ENCODE measurements at regions not wholly inside any gene's neighbourhood (a gene's known extent, or its start where the extent isn't known, plus 50 kb on each side); places are given as distances from the start of the nearest gene placed in this dataset.

DNA sequence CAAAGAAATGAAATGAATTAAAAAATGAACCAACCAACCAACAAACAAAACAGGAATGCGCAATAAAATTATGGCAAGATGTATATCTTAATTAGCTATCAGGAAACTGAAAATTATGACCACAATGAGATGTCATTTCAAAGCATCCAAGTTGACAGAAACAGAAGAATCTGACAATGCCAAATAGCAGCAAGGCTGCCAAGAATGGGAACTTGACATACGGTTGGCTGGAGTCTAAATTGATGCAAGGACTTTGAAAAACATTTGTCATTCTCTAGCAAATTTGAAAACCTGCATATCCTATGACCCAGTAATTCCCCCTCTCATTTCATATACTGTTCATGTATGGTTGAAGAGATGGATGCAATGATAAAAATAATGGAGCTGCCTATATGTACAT lies 1262.6 kb downstream of the TBC1D22A start:
- H3K9me3 Mint-ChIP-seq: peaks cover 5 to 10% (median 6%) of the 10 kb centered on the region in 3 donors
- Histone ChIP-seq H3K4me1 (ENCODE audit: control insufficient read depth in 1 of 2, extremely low read depth in 1 of 2, insufficient read depth in 2 of 2, low read length in 2 of 2) (no peaks in the 10 kb centered on the region), H3K4me3 (ENCODE audit: control insufficient read depth in 1 of 2, extremely low read depth in 1 of 2, low read length in 1 of 2) (no peak overlapping the region), H3K27ac (ENCODE audit: low read length) (no peak overlapping the region), H3K9me3 (peaks cover 3% of the 10 kb centered on the region), H3K27me3 (replicated peaks in 1 of 2; ENCODE audit: control insufficient read depth in 2 of 2, extremely low read depth in 1 of 2, insufficient read depth in 2 of 2, low read length in 1 of 2) (peaks cover 0 to 2% of the 10 kb centered on the region in 2 experiments), H3K36me3 (ENCODE audit: control insufficient read depth in 2 of 2, extremely low read depth in 1 of 2, insufficient read depth in 1 of 2, low read length in 1 of 2) (no peaks in the 10 kb centered on the region)
- no CpG with 5 or more reads among the region's 2 CpGs for WGBS (ENCODE audit: insufficient coverage)
- ChIA-PET POLR2A (no interaction called here), CTCF (no interaction called here)
- H3K36me3 Mint-ChIP-seq: no peaks in the 10 kb centered on the region
- H3K4me1 Mint-ChIP-seq: no peaks in the 10 kb centered on the region
- ATAC-seq (replicated peaks in 1 of 4) (no peak), DNase-seq (no peak)
- no peak overlapping the region for H3K4me3 Mint-ChIP-seq
- no peak overlapping the region for H3K27ac Mint-ChIP-seq
- H3K27me3 Mint-ChIP-seq: peaks cover 3 to 10% of the 10 kb centered on the region in 2 donors

GRCh38 chr22:48021991-48022401 lies 1259.5 kb downstream of the TBC1D22A start:
- no peak for ATAC-seq (replicated peaks in 1 of 4)
- Histone ChIP-seq H3K4me3 (ENCODE audit: control insufficient read depth in 1 of 2, extremely low read depth in 1 of 2, low read length in 1 of 2) (no peak overlapping the region), H3K36me3 (ENCODE audit: control insufficient read depth in 2 of 2, extremely low read depth in 1 of 2, insufficient read depth in 1 of 2, low read length in 1 of 2) (no peaks in the 10 kb centered on the region), H3K27me3 (replicated peaks in 1 of 2; ENCODE audit: control insufficient read depth in 2 of 2, extremely low read depth in 1 of 2, insufficient read depth in 2 of 2, low read length in 1 of 2) (peaks cover 0 to 14% of the 10 kb centered on the region in 2 experiments), H3K9me3 (peaks cover 3% of the 10 kb centered on the region), H3K4me1 (ENCODE audit: control insufficient read depth in 1 of 2, extremely low read depth in 1 of 2, insufficient read depth in 2 of 2, low read length in 2 of 2) (no peaks in the 10 kb centered on the region), H3K27ac (ENCODE audit: low read length) (no peak overlapping the region)
- H3K27ac Mint-ChIP-seq: no peak overlapping the region
- POLR2A ChIA-PET: no interaction called here
- no peak for DNase-seq
- peaks cover 22 to 27% (median 22%) of the 10 kb centered on the region in 3 donors for H3K9me3 Mint-ChIP-seq
- H3K36me3 Mint-ChIP-seq: peaks cover 3% of the 10 kb centered on the region
- CTCF ChIA-PET: no interaction called here
- no peaks in the 10 kb centered on the region for H3K4me1 Mint-ChIP-seq
- no peak overlapping the region for H3K4me3 Mint-ChIP-seq
- 69% methylated on average over 2 of the region's 4 CpGs for WGBS (ENCODE audit: insufficient coverage)
- peaks cover 24 to 30% of the 10 kb centered on the region in 2 donors for H3K27me3 Mint-ChIP-seq

DNA sequence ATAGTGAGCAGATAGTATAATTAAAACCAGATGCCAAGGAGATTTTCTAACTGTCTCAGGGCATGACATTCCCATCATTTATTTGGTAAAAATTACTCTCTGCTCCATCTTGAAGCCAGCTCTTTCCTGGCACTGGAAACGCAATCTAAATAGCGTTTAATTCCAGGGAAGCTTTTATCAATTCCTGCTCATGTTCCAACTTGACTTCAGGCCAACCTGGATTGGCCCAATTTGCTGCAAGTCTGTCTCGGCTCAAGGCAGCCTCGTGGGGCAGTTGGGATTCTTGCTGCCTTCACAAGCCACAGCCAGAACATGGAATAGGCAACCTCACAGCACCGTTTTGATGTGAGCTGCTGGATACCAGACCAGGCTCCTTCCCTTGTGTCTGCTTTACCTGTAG lies 1255.9 kb downstream of the TBC1D22A start:
- Mint-ChIP-seq H3K27ac (no peak overlapping the region), H3K9me3 (peaks cover 22 to 27% (median 22%) of the 10 kb centered on the region in 3 donors), H3K27me3 (peaks cover 33 to 36% of the 10 kb centered on the region in 2 donors), H3K4me1 (no peaks in the 10 kb centered on the region), H3K36me3 (peaks cover 3% of the 10 kb centered on the region), H3K4me3 (no peak overlapping the region)
- no peak for ATAC-seq (replicated peaks in 1 of 4)
- Histone ChIP-seq H3K9me3 (peaks cover 3% of the 10 kb centered on the region), H3K27me3 (replicated peaks in 1 of 2; ENCODE audit: control insufficient read depth in 2 of 2, extremely low read depth in 1 of 2, insufficient read depth in 2 of 2, low read length in 1 of 2) (peaks cover 0 to 31% of the 10 kb centered on the region in 2 experiments), H3K4me1 (ENCODE audit: control insufficient read depth in 1 of 2, extremely low read depth in 1 of 2, insufficient read depth in 2 of 2, low read length in 2 of 2) (no peaks in the 10 kb centered on the region), H3K36me3 (ENCODE audit: control insufficient read depth in 2 of 2, extremely low read depth in 1 of 2, insufficient read depth in 1 of 2, low read length in 1 of 2) (no peaks in the 10 kb centered on the region), H3K4me3 (ENCODE audit: control insufficient read depth in 1 of 2, extremely low read depth in 1 of 2, low read length in 1 of 2) (no peak overlapping the region), H3K27ac (ENCODE audit: low read length) (no peak overlapping the region)
- 71% methylated on average over 5 of the region's 5 CpGs for WGBS (ENCODE audit: insufficient coverage)
- ChIA-PET CTCF (no interaction called here), POLR2A (no interaction called here)
- DNase-seq: no peak

DNA sequence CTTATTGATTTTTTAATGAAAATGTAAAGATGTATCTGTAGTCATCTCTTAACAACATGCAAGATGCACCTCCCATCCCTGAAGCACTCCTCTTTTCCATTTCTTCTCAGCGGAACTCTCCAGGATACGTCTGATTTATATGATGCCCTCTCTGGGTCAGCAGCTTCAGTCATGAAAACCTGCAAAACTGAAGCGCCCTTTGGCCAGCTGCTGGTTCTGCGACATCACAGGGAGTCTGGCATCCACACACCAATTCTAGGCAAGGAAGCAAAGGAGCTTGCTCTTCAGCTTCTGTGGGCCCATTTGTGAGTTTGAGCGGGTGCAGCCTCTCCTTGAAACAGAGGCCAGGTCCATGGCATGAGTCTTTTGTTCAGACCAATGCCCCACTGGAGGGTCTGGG lies 1253.3 kb downstream of the TBC1D22A start:
- Mint-ChIP-seq H3K36me3 (peaks cover 3% of the 10 kb centered on the region), H3K9me3 (peaks cover 21 to 23% (median 22%) of the 10 kb centered on the region in 3 donors), H3K4me3 (no peak overlapping the region), H3K27ac (no peak overlapping the region), H3K4me1 (no peaks in the 10 kb centered on the region), H3K27me3 (peaks cover 32% of the 10 kb centered on the region in 2 donors)
- H3K27ac ChIP-seq (ENCODE audit: low read length): no peak overlapping the region
- H3K4me3 ChIP-seq (ENCODE audit: control insufficient read depth in 1 of 2, extremely low read depth in 1 of 2, low read length in 1 of 2): no peak overlapping the region
- no peak for DNase-seq
- H3K9me3 ChIP-seq: peaks cover 3% of the 10 kb centered on the region
- POLR2A ChIA-PET: no interaction called here
- no peaks in the 10 kb centered on the region for H3K4me1 ChIP-seq (ENCODE audit: control insufficient read depth in 1 of 2, extremely low read depth in 1 of 2, insufficient read depth in 2 of 2, low read length in 2 of 2)
- peaks cover 0 to 31% of the 10 kb centered on the region in 2 experiments for H3K27me3 ChIP-seq (replicated peaks in 1 of 2; ENCODE audit: control insufficient read depth in 2 of 2, extremely low read depth in 1 of 2, insufficient read depth in 2 of 2, low read length in 1 of 2)
- no peaks in the 10 kb centered on the region for H3K36me3 ChIP-seq (ENCODE audit: control insufficient read depth in 2 of 2, extremely low read depth in 1 of 2, insufficient read depth in 1 of 2, low read length in 1 of 2)
- ATAC-seq (replicated peaks in 1 of 4): no peak
- WGBS (ENCODE audit: insufficient coverage): 89% methylated on average over 5 of the region's 5 CpGs
- CTCF ChIA-PET: no interaction called here

GRCh38 chr22:48004936-48005335 lies 1242.5 kb downstream of the TBC1D22A start:
- Mint-ChIP-seq H3K4me3 (no peak overlapping the region), H3K9me3 (no peaks in the 10 kb centered on the region), H3K27me3 (peaks cover 2 to 5% of the 10 kb centered on the region in 2 donors), H3K4me1 (no peaks in the 10 kb centered on the region), H3K27ac (no peak overlapping the region), H3K36me3 (no peaks in the 10 kb centered on the region)
- Histone ChIP-seq H3K4me3 (ENCODE audit: control insufficient read depth in 1 of 2, extremely low read depth in 1 of 2, low read length in 1 of 2) (no peak overlapping the region), H3K27ac (ENCODE audit: low read length) (no peak overlapping the region), H3K36me3 (ENCODE audit: control insufficient read depth in 2 of 2, extremely low read depth in 1 of 2, insufficient read depth in 1 of 2, low read length in 1 of 2) (no peaks in the 10 kb centered on the region), H3K9me3 (no peaks in the 10 kb centered on the region), H3K4me1 (ENCODE audit: control insufficient read depth in 1 of 2, extremely low read depth in 1 of 2, insufficient read depth in 2 of 2, low read length in 2 of 2) (no peaks in the 10 kb centered on the region), H3K27me3 (replicated peaks in 1 of 2; ENCODE audit: control insufficient read depth in 2 of 2, extremely low read depth in 1 of 2, insufficient read depth in 2 of 2, low read length in 1 of 2) (peaks cover 0 to 16% of the 10 kb centered on the region in 2 experiments)
- ChIA-PET CTCF (no interaction called here), POLR2A (no interaction called here)
- 100% methylated on average over 3 of the region's 4 CpGs for WGBS (ENCODE audit: insufficient coverage)
- no peak for ATAC-seq (replicated peaks in 1 of 4)
- DNase-seq: no peak

DNA sequence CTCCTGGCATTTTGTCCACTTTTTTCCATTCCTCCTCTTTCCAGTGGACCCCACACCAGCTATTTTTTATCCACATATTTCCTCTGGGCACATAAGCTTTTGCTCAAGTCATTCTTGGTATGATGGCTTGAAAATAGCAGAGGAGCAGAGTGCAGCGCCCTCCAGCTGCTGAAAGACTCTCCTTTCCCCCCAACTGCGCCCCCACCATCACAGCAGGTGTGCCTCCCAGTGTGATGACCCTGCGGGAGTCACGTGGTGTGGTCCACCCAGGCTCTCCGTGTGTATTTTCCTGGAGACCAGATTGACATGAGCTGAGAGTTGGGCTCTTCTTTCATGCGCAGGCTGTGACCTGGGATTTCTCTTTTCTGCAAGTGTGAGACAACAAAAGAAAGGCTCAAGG lies 1241.6 kb downstream of the TBC1D22A start:
- Histone ChIP-seq H3K27me3 (replicated peaks in 1 of 2; ENCODE audit: control insufficient read depth in 2 of 2, extremely low read depth in 1 of 2, insufficient read depth in 2 of 2, low read length in 1 of 2) (peaks cover 0 to 16% of the 10 kb centered on the region in 2 experiments), H3K4me1 (ENCODE audit: control insufficient read depth in 1 of 2, extremely low read depth in 1 of 2, insufficient read depth in 2 of 2, low read length in 2 of 2) (no peaks in the 10 kb centered on the region), H3K36me3 (ENCODE audit: control insufficient read depth in 2 of 2, extremely low read depth in 1 of 2, insufficient read depth in 1 of 2, low read length in 1 of 2) (no peaks in the 10 kb centered on the region), H3K9me3 (no peaks in the 10 kb centered on the region), H3K4me3 (ENCODE audit: control insufficient read depth in 1 of 2, extremely low read depth in 1 of 2, low read length in 1 of 2) (no peak overlapping the region), H3K27ac (ENCODE audit: low read length) (no peak overlapping the region)
- peaks cover 2 to 5% of the 10 kb centered on the region in 2 donors for H3K27me3 Mint-ChIP-seq
- no peaks in the 10 kb centered on the region for H3K4me1 Mint-ChIP-seq
- H3K4me3 Mint-ChIP-seq: no peak overlapping the region
- DNase-seq: no peak
- ChIA-PET CTCF (no interaction called here), POLR2A (no interaction called here)
- WGBS (ENCODE audit: insufficient coverage): 46% methylated on average over 4 of the region's 6 CpGs
- H3K9me3 Mint-ChIP-seq: no peaks in the 10 kb centered on the region
- ATAC-seq (replicated peaks in 1 of 4): no peak
- no peaks in the 10 kb centered on the region for H3K36me3 Mint-ChIP-seq
- no peak overlapping the region for H3K27ac Mint-ChIP-seq

DNA sequence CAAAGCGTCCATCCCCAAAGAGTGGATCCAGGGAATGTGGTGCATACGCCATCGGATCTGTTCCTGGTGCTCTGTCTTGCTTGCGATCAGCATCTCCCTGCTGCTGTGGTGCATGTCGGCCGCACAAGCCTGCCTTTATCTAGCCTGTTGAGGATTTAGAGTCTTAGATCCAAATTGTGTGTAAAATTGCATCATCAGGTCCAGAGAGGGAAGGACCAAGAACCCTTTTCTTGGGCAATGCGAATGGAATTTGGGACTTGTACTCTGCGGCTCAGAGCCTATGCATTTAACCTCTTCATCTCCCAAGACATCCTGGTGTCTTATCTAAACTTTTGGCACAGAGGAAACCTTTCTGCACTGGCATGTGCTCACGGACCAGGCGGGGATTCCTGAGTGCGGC lies 1238.7 kb downstream of the TBC1D22A start:
- POLR2A ChIA-PET: no interaction called here
- Histone ChIP-seq H3K27ac (ENCODE audit: low read length) (no peak overlapping the region), H3K27me3 (replicated peaks in 1 of 2; ENCODE audit: control insufficient read depth in 2 of 2, extremely low read depth in 1 of 2, insufficient read depth in 2 of 2, low read length in 1 of 2) (peaks cover 0 to 19% of the 10 kb centered on the region in 2 experiments), H3K9me3 (no peaks in the 10 kb centered on the region), H3K4me1 (ENCODE audit: control insufficient read depth in 1 of 2, extremely low read depth in 1 of 2, insufficient read depth in 2 of 2, low read length in 2 of 2) (no peaks in the 10 kb centered on the region), H3K36me3 (ENCODE audit: control insufficient read depth in 2 of 2, extremely low read depth in 1 of 2, insufficient read depth in 1 of 2, low read length in 1 of 2) (no peaks in the 10 kb centered on the region), H3K4me3 (ENCODE audit: control insufficient read depth in 1 of 2, extremely low read depth in 1 of 2, low read length in 1 of 2) (no peak overlapping the region)
- peaks cover 2 to 5% of the 10 kb centered on the region in 2 donors for H3K27me3 Mint-ChIP-seq
- H3K4me1 Mint-ChIP-seq: no peaks in the 10 kb centered on the region
- H3K9me3 Mint-ChIP-seq: no peaks in the 10 kb centered on the region
- H3K27ac Mint-ChIP-seq: no peak overlapping the region
- no peak for ATAC-seq (replicated peaks in 1 of 4)
- no peaks in the 10 kb centered on the region for H3K36me3 Mint-ChIP-seq
- DNase-seq: no peak
- WGBS (ENCODE audit: insufficient coverage): 89% methylated on average over 7 of the region's 11 CpGs
- H3K4me3 Mint-ChIP-seq: no peak overlapping the region
- CTCF ChIA-PET: no interaction called here

All from T-cell (primary cell).